HG03060 (cell line): ENCODE measurements at regions not wholly inside any gene's neighbourhood (a gene's known extent, or its start where the extent isn't known, plus 50 kb on each side); places are given as distances from the start of the nearest gene placed in this dataset.
"Not testable (repeated sequence)": the region's sequence is repeated elsewhere in the genome, so short reads cannot be mapped to it uniquely, and the experiment has no call there.

Experiments used
- ATAC-seq: cut with Tn5 transposase; IDR thresholded peaks from one replicate; pipeline ENCODE4 v1.9.1; 2021; ENCODE audit warnings: low read depth, moderate number of reproducible peaks; ENCODE audit not compliant: unreplicated experiment

- ATAC-seq = no peak
These were observed 688.2 kb upstream of the SOX9 start for GRCh38 chr17:71432378-71433315.

GRCh38 chr17:71434716-71435115 lies 686.1 kb upstream of the SOX9 start:
- ATAC-seq = no peak

GRCh38 chr17:71436479-71436878 lies 684.3 kb upstream of the SOX9 start:
- ATAC-seq = no peak

GRCh38 chr17:71437166-71437565 lies 683.7 kb upstream of the SOX9 start:
- no peak for ATAC-seq

GRCh38 chr17:71438631-71439146 lies 682.1 kb upstream of the SOX9 start:
- no peak for ATAC-seq

- no peak for ATAC-seq
These were observed 680.3 kb upstream of the SOX9 start for GRCh38 chr17:71440513-71440912.

GRCh38 chr17:71441098-71441497 lies 679.7 kb upstream of the SOX9 start:
- no peak for ATAC-seq

- ATAC-seq = no peak
These were observed 676.7 kb upstream of the SOX9 start for GRCh38 chr17:71444078-71444477.

- no peak for ATAC-seq
These were observed 674.0 kb upstream of the SOX9 start for GRCh38 chr17:71446645-71447437.

GRCh38 chr17:71447644-71448043 lies 673.2 kb upstream of the SOX9 start:
- no peak for ATAC-seq

- not testable (repeated sequence) for ATAC-seq
These were observed 670.2 kb upstream of the SOX9 start for GRCh38 chr17:71450657-71451056.

GRCh38 chr17:71453876-71454422 lies 666.9 kb upstream of the SOX9 start:
- no peak for ATAC-seq

- ATAC-seq = no peak
These were observed 665.6 kb upstream of the SOX9 start for GRCh38 chr17:71455219-71455618.

GRCh38 chr17:71458322-71458721 lies 662.5 kb upstream of the SOX9 start:
- ATAC-seq = no peak

GRCh38 chr17:71460943-71461342 lies 659.9 kb upstream of the SOX9 start:
- no peak for ATAC-seq

GRCh38 chr17:71461498-71462169 lies 659.2 kb upstream of the SOX9 start:
- ATAC-seq = no peak

GRCh38 chr17:71464241-71464640 lies 656.6 kb upstream of the SOX9 start:
- no peak for ATAC-seq

- ATAC-seq = no peak
These were observed 656.1 kb upstream of the SOX9 start for GRCh38 chr17:71464751-71465150.

- no peak for ATAC-seq
These were observed 653.1 kb upstream of the SOX9 start for GRCh38 chr17:71467719-71468118.

- no peak for ATAC-seq
These were observed 650.8 kb upstream of the SOX9 start for GRCh38 chr17:71470062-71470461.
